EL (cell line): ENCODE measurements at regions not wholly inside any gene's neighbourhood (a gene's known extent, or its start where the extent isn't known, plus 50 kb on each side); places are given as distances from the start of the nearest gene placed in this dataset.

Experiments used
- DNase-seq: peaks from one replicate; pipeline ENCODE4 v3.0.0-alpha.2; 2016

- no peak for DNase-seq
Observed at GRCh38 chr1:79124756-79125155, 118.2 kb upstream of the ADGRL4 start.

DNA sequence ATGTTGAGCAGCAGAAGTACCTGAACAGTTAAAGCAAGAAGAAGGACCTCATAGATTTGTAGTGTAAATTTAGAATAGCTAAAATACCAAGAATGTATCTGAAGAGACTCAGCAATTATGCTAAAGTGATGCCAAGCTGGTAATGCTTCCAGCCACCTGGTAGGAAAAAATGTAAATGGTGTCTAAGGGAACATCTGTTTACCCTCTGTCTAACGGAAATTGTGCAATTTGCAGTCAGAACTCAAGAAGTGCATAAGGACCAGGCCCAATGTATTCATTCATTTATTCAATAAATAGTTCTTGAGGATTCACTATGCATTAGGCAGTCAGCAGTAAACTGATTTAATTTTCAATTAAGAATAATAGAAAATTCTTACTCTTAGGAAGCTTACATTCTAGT lies 116.0 kb upstream of the ADGRL4 start:
- DNase-seq = no peak

- no peak for DNase-seq
Observed at GRCh38 chr1:79117376-79117775, 110.8 kb upstream of the ADGRL4 start.

DNA sequence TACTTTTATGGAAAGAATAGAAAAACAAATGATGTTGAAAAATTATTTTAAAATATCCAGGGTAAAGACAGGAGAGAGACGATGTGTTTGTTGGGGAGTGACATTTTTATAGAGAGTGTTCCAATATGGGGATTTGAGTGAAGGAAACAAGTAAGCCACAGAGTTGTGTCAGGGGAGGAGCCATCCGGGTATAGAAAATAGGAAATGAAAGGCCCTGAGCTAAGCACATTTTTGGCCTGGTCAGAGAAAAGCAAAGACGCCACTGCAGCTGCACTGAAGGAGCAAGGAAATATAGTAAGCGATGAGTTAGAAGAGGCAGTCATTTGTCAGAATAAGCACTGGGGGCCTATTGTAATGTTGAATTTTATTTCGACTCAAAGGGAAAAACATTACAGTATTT lies 107.3 kb upstream of the ADGRL4 start:
- no peak for DNase-seq

DNA sequence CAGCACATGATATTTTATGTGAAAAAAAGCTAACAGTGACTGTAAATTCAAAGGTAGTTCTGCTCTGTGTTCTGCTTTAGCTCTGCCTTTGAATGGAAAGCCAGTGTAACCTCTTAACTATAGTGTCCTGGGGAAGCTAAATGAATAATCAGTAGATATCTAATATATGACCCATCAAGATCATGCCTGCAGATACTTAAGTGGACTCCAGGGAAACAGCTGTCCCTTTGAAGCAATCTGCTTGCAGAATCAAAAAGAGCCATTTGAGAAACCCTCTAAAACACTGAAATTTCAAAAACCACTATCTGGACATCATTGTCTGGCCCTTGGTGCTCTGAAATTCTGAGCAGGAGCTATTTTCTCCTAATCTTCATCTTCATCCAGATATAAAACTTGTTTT lies 104.2 kb upstream of the ADGRL4 start:
- DNase-seq = no peak

DNA sequence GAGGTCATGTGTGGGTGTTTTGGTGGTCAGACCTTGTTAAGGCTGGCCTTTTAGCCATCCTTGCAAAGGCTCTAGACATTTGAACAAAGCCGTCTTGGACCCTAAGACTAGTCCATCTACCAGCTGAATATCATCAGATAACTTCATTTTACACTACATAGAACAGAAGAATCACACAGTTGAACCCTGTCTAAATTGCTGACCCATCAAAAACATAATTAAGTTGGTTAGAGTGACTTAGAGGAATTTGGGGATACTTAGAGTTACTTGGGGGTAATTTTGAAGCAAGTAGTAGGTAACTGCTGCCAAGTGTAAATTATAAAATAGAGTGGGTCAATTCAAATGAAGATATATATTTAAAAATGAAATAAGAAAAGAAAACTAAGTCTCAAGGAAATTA lies 102.9 kb upstream of the ADGRL4 start:
- no peak for DNase-seq

GRCh38 chr1:79105500-79105899 lies 99.0 kb upstream of the ADGRL4 start:
- DNase-seq = no peak

DNA sequence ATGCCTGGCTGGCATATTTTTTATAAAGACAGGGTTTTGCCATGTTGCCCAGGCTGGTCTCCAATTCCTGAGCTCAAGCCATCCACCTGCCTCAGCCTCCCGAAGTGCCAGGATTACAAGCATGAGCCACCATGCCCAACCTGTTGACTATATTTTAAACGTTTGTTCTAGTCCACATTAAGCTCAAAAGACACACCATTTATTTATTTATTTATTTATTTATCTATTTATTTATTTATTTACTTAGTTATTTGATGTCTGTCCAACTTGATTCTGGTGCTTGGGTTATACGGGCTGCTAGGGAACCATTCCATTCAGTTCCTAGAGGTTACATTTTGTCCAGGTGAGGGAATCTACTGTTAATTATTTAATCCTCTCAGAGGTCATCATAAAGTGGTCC lies 98.1 kb upstream of the ADGRL4 start:
- DNase-seq = no peak

DNA sequence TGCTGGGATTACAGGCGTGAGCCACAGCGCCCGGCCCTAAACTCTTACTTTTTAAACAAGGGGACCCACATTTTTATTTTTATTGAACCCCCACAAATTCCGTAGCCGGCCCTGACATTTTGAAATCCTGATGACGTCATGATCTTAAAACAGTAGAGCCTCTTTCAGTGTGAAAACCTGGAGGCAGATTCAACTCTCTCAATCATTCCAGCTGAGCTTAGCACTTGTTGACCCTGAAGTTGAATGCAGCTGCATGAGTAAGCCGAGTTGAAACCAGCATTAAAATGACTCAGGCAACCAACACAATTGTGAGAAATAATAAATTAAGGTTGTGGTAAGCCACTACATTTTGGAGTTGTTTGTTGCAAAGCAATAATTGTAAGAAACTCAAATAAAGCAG lies 93.9 kb upstream of the ADGRL4 start:
- peak; percentile 46 for DNase-seq

DNA sequence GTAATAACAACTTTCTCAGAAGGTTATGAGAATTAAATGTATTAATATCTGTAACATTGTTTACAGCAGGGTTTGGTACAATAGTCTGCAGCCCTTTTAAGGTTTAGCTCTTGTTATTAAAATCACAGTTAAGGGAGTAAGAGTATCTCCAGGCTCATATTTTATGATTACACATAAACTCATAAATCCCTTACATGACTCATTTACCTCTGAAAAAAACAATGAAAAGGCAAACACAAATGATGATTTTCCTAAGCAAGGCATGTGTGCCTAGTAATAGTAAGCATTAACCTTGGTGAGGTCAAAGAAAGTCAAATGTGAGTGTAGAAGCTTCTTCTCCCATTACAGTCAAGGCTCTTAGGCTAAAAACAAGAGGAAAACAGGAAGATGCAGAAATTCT lies 84.5 kb upstream of the ADGRL4 start:
- DNase-seq = no peak

DNA sequence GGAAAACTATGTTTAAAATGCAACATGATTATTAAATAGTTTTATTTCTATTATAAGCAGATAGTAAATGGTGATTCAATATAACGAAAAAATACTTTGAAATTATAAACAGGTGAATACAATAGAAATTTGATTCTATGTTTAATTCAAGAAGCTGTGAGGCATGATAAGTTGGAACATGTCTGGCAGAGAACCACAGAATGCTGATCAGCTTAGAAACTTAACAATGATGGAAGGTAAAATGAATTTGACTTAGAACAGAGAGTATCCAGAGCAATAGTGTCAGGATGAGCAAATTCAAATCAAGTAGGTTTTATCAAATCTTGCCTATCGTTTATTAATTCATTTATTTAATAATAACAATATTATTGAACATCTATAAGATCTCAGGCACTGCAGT lies 83.4 kb upstream of the ADGRL4 start:
- no peak for DNase-seq

GRCh38 chr1:79082233-79082632 lies 75.7 kb upstream of the ADGRL4 start:
- no peak for DNase-seq

GRCh38 chr1:79079770-79080169 lies 73.2 kb upstream of the ADGRL4 start:
- peak; percentile 76 for DNase-seq

- DNase-seq = no peak
Observed at GRCh38 chr1:79074975-79075374, 68.4 kb upstream of the ADGRL4 start.

DNA sequence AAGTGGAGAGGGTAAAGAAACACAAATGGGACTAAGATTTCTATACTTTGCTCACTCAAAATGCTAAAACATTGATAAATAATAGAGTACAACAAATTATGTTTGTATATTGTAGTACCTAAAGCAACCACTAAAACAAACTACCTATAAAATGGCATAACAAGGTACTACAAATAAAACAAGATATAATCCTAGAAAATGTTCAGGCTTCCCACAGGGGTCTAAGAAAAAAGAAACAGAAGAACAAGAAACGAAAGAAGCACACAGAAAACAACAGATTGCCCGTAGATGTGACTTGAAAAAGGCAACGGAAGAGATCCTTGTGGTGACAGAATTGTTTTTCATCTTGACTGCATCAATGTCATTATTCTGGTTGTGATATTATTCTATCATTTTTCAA lies 63.3 kb upstream of the ADGRL4 start:
- DNase-seq = no peak

GRCh38 chr1:79059341-79059740 lies 52.8 kb upstream of the ADGRL4 start:
- peak; percentile 12 for DNase-seq
